ENCODE measurements at regions not wholly inside any gene's neighbourhood (a gene's known extent, or its start where the extent isn't known, plus 50 kb on each side); places are given as distances from the start of the nearest gene placed in this dataset.

GRCh38 chr5:125100951-125101350 is 354.5 kb upstream of the ZNF608 start:
- no peaks in the 10 kb centered on the region for H3K4me1 Mint-ChIP-seq
- H3K4me3 Mint-ChIP-seq = no peak overlapping the region
- no peaks in the 10 kb centered on the region for H3K27me3 Mint-ChIP-seq (ENCODE audit: low read depth in 3 of 3)
- no peak for DNase-seq
- no peaks in the 10 kb centered on the region for H3K9me3 Mint-ChIP-seq
- H3K36me3 Mint-ChIP-seq = no peaks in the 10 kb centered on the region
- H3K27ac Mint-ChIP-seq = no peak overlapping the region

- Mint-ChIP-seq H3K27ac (no peak overlapping the region), H3K4me3 (no peak overlapping the region), H3K36me3 (no peaks in the 10 kb centered on the region), H3K4me1 (no peaks in the 10 kb centered on the region), H3K27me3 (ENCODE audit: low read depth in 3 of 3) (peaks cover 0 to 2% (median 0%) of the 10 kb centered on the region in 3 donors), H3K9me3 (no peaks in the 10 kb centered on the region)
- no peak for DNase-seq
These were observed 357.0 kb upstream of the ZNF608 start for GRCh38 chr5:125103459-125103858.

GRCh38 chr5:125106271-125106670 is 359.8 kb upstream of the ZNF608 start:
- Mint-ChIP-seq H3K27ac (no peak overlapping the region), H3K36me3 (no peaks in the 10 kb centered on the region)

GRCh38 chr5:125106881-125107280 is 360.4 kb upstream of the ZNF608 start:
- H3K27ac Mint-ChIP-seq = no peak overlapping the region
- no peaks in the 10 kb centered on the region for H3K9me3 Mint-ChIP-seq
- no peak overlapping the region for H3K4me3 Mint-ChIP-seq
- H3K4me1 Mint-ChIP-seq = no peaks in the 10 kb centered on the region
- no peak for DNase-seq
- peaks cover 0 to 2% (median 0%) of the 10 kb centered on the region in 3 donors for H3K27me3 Mint-ChIP-seq (ENCODE audit: low read depth in 3 of 3)
- peaks cover 0 to 5% (median 0%) of the 10 kb centered on the region in 3 donors for H3K36me3 Mint-ChIP-seq

More at GRCh38 chr5:125106271-125106670, 359.8 kb upstream of the ZNF608 start:
- Mint-ChIP-seq H3K27me3 (ENCODE audit: low read depth in 3 of 3) (peaks cover 0 to 2% (median 0%) of the 10 kb centered on the region in 3 donors), H3K4me1 (no peaks in the 10 kb centered on the region), H3K9me3 (no peaks in the 10 kb centered on the region), H3K4me3 (no peak overlapping the region)
- no peak for DNase-seq

GRCh38 chr5:125109293-125109692 is 362.9 kb upstream of the ZNF608 start:
- H3K4me1 Mint-ChIP-seq = no peaks in the 10 kb centered on the region
- no peaks in the 10 kb centered on the region for H3K9me3 Mint-ChIP-seq
- peaks cover 0 to 5% (median 0%) of the 10 kb centered on the region in 3 donors for H3K36me3 Mint-ChIP-seq
- no peak for DNase-seq
- H3K4me3 Mint-ChIP-seq = no peak overlapping the region
- H3K27ac Mint-ChIP-seq = no peak overlapping the region
- H3K27me3 Mint-ChIP-seq (ENCODE audit: low read depth in 3 of 3) = peaks cover 0 to 2% (median 0%) of the 10 kb centered on the region in 3 donors

- H3K4me3 Mint-ChIP-seq = no peak overlapping the region
- peaks cover 0 to 5% (median 0%) of the 10 kb centered on the region in 3 donors for H3K36me3 Mint-ChIP-seq
- H3K27ac Mint-ChIP-seq = no peak overlapping the region
- no peaks in the 10 kb centered on the region for H3K9me3 Mint-ChIP-seq
- H3K27me3 Mint-ChIP-seq (ENCODE audit: low read depth in 3 of 3) = peaks cover 0 to 2% (median 0%) of the 10 kb centered on the region in 3 donors
- no peak for DNase-seq
- H3K4me1 Mint-ChIP-seq = no peaks in the 10 kb centered on the region
These were observed 363.4 kb upstream of the ZNF608 start for GRCh38 chr5:125109816-125110215.

GRCh38 chr5:125112196-125112595 is 365.8 kb upstream of the ZNF608 start:
- no peaks in the 10 kb centered on the region for H3K9me3 Mint-ChIP-seq
- no peak overlapping the region for H3K27ac Mint-ChIP-seq
- peaks cover 0 to 2% (median 0%) of the 10 kb centered on the region in 3 donors for H3K27me3 Mint-ChIP-seq (ENCODE audit: low read depth in 3 of 3)
- peaks cover 0 to 5% (median 0%) of the 10 kb centered on the region in 3 donors for H3K36me3 Mint-ChIP-seq
- no peak overlapping the region for H3K4me3 Mint-ChIP-seq
- no peak for DNase-seq
- H3K4me1 Mint-ChIP-seq = no peaks in the 10 kb centered on the region

- DNase-seq = no peak
- Mint-ChIP-seq H3K27ac (no peak overlapping the region), H3K36me3 (peaks cover 0 to 5% (median 0%) of the 10 kb centered on the region in 3 donors), H3K9me3 (peaks cover 0 to 2% (median 0%) of the 10 kb centered on the region in 6 donors), H3K27me3 (ENCODE audit: low read depth in 3 of 3) (no peaks in the 10 kb centered on the region), H3K4me1 (no peaks in the 10 kb centered on the region), H3K4me3 (no peak overlapping the region)
These were observed 366.9 kb upstream of the ZNF608 start for GRCh38 chr5:125113328-125113727.

- H3K4me1 Mint-ChIP-seq = no peaks in the 10 kb centered on the region
- H3K9me3 Mint-ChIP-seq = peaks cover 0 to 2% (median 0%) of the 10 kb centered on the region in 6 donors
- no peak overlapping the region for H3K4me3 Mint-ChIP-seq
- H3K27ac Mint-ChIP-seq = no peak overlapping the region
- peaks cover 0 to 5% (median 0%) of the 10 kb centered on the region in 3 donors for H3K36me3 Mint-ChIP-seq
- DNase-seq = no peak
- H3K27me3 Mint-ChIP-seq (ENCODE audit: low read depth in 3 of 3) = no peaks in the 10 kb centered on the region
These were observed 368.7 kb upstream of the ZNF608 start for GRCh38 chr5:125115195-125115525.

- Mint-ChIP-seq H3K27ac (no peak overlapping the region), H3K4me1 (no peaks in the 10 kb centered on the region), H3K4me3 (no peak overlapping the region), H3K27me3 (ENCODE audit: low read depth in 3 of 3) (no peaks in the 10 kb centered on the region), H3K36me3 (no peaks in the 10 kb centered on the region), H3K9me3 (peaks cover 0 to 2% (median 0%) of the 10 kb centered on the region in 6 donors)
- no peak for DNase-seq
These were observed 371.1 kb upstream of the ZNF608 start for GRCh38 chr5:125117566-125117965.

GRCh38 chr5:125120012-125120411 is 373.6 kb upstream of the ZNF608 start:
- Mint-ChIP-seq H3K4me3 (no peak overlapping the region), H3K27ac (no peak overlapping the region), H3K36me3 (no peaks in the 10 kb centered on the region), H3K4me1 (no peaks in the 10 kb centered on the region), H3K27me3 (ENCODE audit: low read depth in 3 of 3) (no peaks in the 10 kb centered on the region), H3K9me3 (peaks cover 0 to 2% (median 0%) of the 10 kb centered on the region in 6 donors)
- DNase-seq = no peak

- H3K36me3 Mint-ChIP-seq = no peaks in the 10 kb centered on the region
- DNase-seq = no peak
- peaks cover 0 to 5% (median 0%) of the 10 kb centered on the region in 6 donors for H3K9me3 Mint-ChIP-seq
- H3K4me1 Mint-ChIP-seq = no peaks in the 10 kb centered on the region
- H3K27me3 Mint-ChIP-seq (ENCODE audit: low read depth in 3 of 3) = peaks cover 0 to 4% (median 0%) of the 10 kb centered on the region in 3 donors
- H3K4me3 Mint-ChIP-seq = no peak overlapping the region
- H3K27ac Mint-ChIP-seq = no peak overlapping the region
These were observed 378.8 kb upstream of the ZNF608 start for GRCh38 chr5:125125031-125125823.

- Mint-ChIP-seq H3K27ac (no peak overlapping the region), H3K4me1 (no peaks in the 10 kb centered on the region), H3K36me3 (no peaks in the 10 kb centered on the region), H3K4me3 (no peak overlapping the region), H3K27me3 (ENCODE audit: low read depth in 3 of 3) (peaks cover 0 to 4% (median 0%) of the 10 kb centered on the region in 3 donors), H3K9me3 (peaks cover 0 to 5% (median 0%) of the 10 kb centered on the region in 6 donors)
- DNase-seq = no peak
These were observed 379.6 kb upstream of the ZNF608 start for GRCh38 chr5:125126050-125126449.

GRCh38 chr5:125129151-125129806 is 382.8 kb upstream of the ZNF608 start:
- no peak for DNase-seq
- H3K27me3 Mint-ChIP-seq (ENCODE audit: low read depth in 3 of 3) = peaks cover 0 to 4% (median 0%) of the 10 kb centered on the region in 3 donors
- no peak overlapping the region for H3K4me3 Mint-ChIP-seq
- peaks cover 0 to 5% (median 0%) of the 10 kb centered on the region in 6 donors for H3K9me3 Mint-ChIP-seq
- no peaks in the 10 kb centered on the region for H3K36me3 Mint-ChIP-seq
- H3K4me1 Mint-ChIP-seq = no peaks in the 10 kb centered on the region
- H3K27ac Mint-ChIP-seq = no peak overlapping the region
